Bronchial epithelial cell (primary cell): ENCODE measurements at regions not wholly inside any gene's neighbourhood (a gene's known extent, or its start where the extent isn't known, plus 50 kb on each side); places are given as distances from the start of the nearest gene placed in this dataset.

ENCODE experiments used
- DNase-seq: peaks from one replicate; pipeline ENCODE4 v3.0.0-alpha.2; 2010; ENCODE audit warnings: low read depth
- FAIRE-seq: peaks from 2 replicates; lab custom pipeline; 2011; peaks lifted over from hg19 to GRCh38; lab: Jason Lieb, UNC
- H3K27me3 ChIP-seq: 2 replicates; pipeline ENCODE4 v1.5.1; 2011; ENCODE audit warnings: low read length; ENCODE audit not compliant: control insufficient read depth, insufficient read depth
- H3K36me3 ChIP-seq: 2 replicates; pipeline ENCODE4 v1.5.1; 2011; ENCODE audit warnings: low read length; ENCODE audit not compliant: control insufficient read depth, insufficient read depth
- H3K4me3 ChIP-seq: 2 replicates; pipeline ENCODE4 v1.5.1; 2011; ENCODE audit warnings: mild to moderate bottlenecking, low read depth, low read length, control low read depth
- TF ChIP-seq, protein P1 (sequence below): IDR thresholded peaks from 2 replicates; pipeline ENCODE4 v1.5.1; 2011; ENCODE audit warnings: mild to moderate bottlenecking, moderate library complexity, low read length, control low read depth, inconsistent platforms; ENCODE audit not compliant: insufficient read depth, severe bottlenecking

DNA sequence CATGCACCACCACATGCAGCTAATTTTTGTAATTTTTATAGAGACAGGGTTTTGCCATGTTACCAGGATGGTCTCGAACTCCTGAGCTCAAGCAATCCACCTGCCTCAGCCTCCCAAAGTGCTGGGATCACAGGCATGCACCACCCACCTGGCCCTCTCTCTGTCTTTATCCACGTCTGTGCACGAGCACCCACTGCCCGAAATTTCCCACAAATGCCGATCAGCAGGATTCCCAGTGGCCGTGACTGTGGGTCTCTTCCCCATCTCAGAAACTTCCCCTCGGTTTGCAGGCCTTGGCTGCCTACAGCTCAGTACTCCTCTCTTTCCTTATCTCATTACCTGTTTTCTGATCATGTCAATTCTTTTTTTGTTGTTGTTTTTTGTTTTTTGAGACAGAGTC is 217.3 kb downstream of the TTC32 start:
- DNase-seq (no peak), FAIRE-seq (no peak)
- TF ChIP-seq, protein P1, sequence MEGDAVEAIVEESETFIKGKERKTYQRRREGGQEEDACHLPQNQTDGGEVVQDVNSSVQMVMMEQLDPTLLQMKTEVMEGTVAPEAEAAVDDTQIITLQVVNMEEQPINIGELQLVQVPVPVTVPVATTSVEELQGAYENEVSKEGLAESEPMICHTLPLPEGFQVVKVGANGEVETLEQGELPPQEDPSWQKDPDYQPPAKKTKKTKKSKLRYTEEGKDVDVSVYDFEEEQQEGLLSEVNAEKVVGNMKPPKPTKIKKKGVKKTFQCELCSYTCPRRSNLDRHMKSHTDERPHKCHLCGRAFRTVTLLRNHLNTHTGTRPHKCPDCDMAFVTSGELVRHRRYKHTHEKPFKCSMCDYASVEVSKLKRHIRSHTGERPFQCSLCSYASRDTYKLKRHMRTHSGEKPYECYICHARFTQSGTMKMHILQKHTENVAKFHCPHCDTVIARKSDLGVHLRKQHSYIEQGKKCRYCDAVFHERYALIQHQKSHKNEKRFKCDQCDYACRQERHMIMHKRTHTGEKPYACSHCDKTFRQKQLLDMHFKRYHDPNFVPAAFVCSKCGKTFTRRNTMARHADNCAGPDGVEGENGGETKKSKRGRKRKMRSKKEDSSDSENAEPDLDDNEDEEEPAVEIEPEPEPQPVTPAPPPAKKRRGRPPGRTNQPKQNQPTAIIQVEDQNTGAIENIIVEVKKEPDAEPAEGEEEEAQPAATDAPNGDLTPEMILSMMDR, result no peak
- Histone ChIP-seq H3K27me3 (peaks cover 2% of the 10 kb centered on the region), H3K4me3 (no peak overlapping the region), H3K36me3 (no peaks in the 10 kb centered on the region)

GRCh38 chr2:19683556-19683955 is 218.2 kb downstream of the TTC32 start:
- Histone ChIP-seq H3K4me3 (no peak overlapping the region), H3K36me3 (no peaks in the 10 kb centered on the region), H3K27me3 (peaks cover 2% of the 10 kb centered on the region)
- TF ChIP-seq, protein P1, result no peak
- DNase-seq (no peak), FAIRE-seq (no peak)

DNA sequence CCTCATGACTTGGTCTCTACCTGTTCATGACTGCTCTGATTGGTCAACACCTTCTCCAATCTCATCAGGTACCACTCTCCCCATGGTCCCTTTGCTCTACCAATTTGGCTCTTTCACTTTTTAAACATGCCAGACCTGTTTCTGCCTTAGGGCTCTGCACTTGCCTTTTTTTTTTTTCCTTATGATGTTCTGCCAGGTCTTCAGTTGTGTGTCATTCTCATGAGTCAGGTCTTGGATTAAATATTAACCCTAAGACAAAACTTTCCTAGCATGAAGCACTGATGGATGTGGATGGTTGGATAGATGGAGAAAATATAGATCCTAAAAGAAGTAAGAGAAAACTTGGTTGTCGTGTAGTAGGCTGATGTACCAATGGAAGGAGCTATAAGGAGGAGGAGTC is 219.3 kb downstream of the TTC32 start:
- peaks cover 2% of the 10 kb centered on the region for H3K27me3 ChIP-seq
- no peak for FAIRE-seq
- TF ChIP-seq, protein P1, result no peak
- H3K4me3 ChIP-seq, result no peak overlapping the region
- no peaks in the 10 kb centered on the region for H3K36me3 ChIP-seq
- DNase-seq, result peak; percentile 84

GRCh38 chr2:19677825-19678518 is 223.8 kb downstream of the TTC32 start:
- TF ChIP-seq, protein P1, result no peak
- peak; percentile 64 for FAIRE-seq
- DNase-seq, result no peak

GRCh38 chr2:19677215-19677777 is 224.5 kb downstream of the TTC32 start:
- Histone ChIP-seq H3K4me3 (no peak overlapping the region), H3K36me3 (no peaks in the 10 kb centered on the region), H3K27me3 (peaks cover 2% of the 10 kb centered on the region)
- DNase-seq (no peak), FAIRE-seq (peak; percentile 23)
- TF ChIP-seq, protein P1, result no peak

More at GRCh38 chr2:19677825-19678518, 223.8 kb downstream of the TTC32 start:
- peaks cover 2% of the 10 kb centered on the region for H3K27me3 ChIP-seq
- no peak overlapping the region for H3K4me3 ChIP-seq
- no peaks in the 10 kb centered on the region for H3K36me3 ChIP-seq

DNA sequence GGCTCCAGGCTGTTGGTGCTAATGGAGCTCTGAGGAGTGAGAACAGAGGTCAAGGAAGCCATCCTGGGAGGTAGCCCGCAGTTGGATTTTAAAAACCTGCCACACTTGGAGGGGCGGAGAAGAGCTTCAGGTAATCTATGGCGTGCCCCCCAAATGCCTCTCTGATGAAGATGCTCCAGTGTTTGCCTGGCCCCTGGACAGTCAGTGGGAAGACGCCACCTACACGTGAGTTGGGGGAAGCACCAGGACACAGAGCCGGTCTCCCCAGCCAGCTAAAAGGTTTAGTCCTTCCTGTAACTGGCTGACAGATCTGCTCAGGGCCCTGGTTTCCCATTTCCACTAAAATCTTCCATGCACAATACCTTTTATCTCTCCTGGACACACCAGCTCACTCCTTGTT is 225.0 kb downstream of the TTC32 start:
- no peak overlapping the region for H3K4me3 ChIP-seq
- FAIRE-seq (no peak), DNase-seq (no peak)
- H3K36me3 ChIP-seq, result no peaks in the 10 kb centered on the region
- TF ChIP-seq, protein P1, result no peak
- peaks cover 2% of the 10 kb centered on the region for H3K27me3 ChIP-seq
